HG02970 (cell line): ENCODE measurements at regions not wholly inside any gene's neighbourhood (a gene's known extent, or its start where the extent isn't known, plus 50 kb on each side); places are given as distances from the start of the nearest gene placed in this dataset.

Experiments
- ATAC-seq: cut with Tn5 transposase; IDR thresholded peaks from one replicate; pipeline ENCODE4 v1.9.1; 2021; ENCODE audit warnings: mild to moderate bottlenecking, moderate library complexity, moderate number of reproducible peaks; ENCODE audit not compliant: unreplicated experiment, low FRiP score

DNA sequence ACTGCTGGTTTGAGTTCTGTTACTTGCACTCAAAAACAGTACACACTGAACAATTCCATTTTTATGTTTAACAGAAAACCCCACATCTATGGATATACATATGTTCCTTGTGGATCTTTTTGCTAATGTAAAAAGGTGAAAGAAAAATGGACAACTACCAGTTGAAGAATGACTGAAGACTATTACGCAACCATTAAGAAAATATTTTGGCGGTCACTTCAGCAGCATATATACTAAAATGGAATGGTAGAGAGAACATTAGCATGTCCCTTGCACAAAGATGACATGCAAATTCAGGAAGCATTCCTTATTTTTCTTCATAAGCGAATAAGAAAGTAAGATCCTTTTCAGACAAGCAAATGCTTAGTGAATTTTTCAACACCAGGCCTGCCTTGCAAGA, 84.6 kb upstream of the FMR1 start:
- ATAC-seq = no peak

- ATAC-seq = no peak
Measured at GRCh38 chrX:147828719-147829118, 83.0 kb upstream of the FMR1 start.

GRCh38 chrX:147832707-147833348, 78.9 kb upstream of the FMR1 start:
- peak; percentile 62 for ATAC-seq

DNA sequence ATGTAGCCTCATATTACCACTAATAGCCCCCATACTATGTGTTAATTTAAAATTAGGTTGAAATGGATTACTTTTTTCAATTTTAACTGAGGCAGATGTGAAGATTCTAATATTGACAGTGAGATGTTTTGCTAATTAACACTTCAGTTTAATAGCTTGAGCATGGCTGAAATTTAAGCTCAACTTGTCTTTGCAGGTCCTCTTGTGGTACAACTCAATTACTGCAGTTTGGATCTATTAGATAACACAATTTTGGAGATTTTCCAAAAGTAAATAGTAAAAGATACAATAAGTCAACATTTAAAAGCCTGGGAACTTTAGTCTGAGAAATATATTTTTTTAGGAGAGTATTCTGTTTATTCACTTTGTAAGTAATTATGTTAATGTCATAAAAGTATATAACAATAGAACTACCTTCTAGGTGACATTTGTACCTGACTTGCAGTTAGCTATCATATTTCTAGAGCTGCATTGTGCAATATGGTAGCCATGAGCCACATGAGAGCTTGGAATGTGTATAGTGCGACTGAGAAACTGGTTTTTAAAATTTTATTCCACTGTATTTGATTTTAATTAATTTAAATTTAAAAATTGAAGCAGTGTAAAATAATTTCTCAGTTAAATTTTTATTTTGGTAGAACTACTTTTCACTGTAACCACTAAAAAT, 73.1 kb upstream of the FMR1 start:
- ATAC-seq = no peak

DNA sequence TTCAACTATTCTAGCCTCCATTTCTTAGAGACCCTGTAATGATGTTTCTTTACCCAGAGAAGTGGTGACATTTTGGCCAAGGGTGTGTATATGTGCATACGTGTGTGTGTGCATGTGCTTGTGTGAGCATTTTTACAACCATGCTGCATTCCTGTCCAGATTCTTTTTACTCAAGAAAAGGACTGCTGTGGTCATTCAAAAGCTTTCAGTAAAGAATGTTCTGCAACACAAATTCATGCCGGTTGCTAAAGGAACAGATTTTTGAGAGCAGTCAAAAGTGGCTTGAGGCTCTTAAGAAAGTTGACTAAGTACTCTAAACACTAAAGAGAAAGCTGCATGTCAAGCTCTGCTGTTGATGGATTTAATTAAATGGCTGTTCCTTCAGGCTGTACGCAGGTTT, 65.0 kb upstream of the FMR1 start:
- ATAC-seq = no peak

- no peak for ATAC-seq
Measured at GRCh38 chrX:147847999-147848398, 63.7 kb upstream of the FMR1 start.

- ATAC-seq = no peak
Measured at GRCh38 chrX:147848543-147849443, 62.9 kb upstream of the FMR1 start.

DNA sequence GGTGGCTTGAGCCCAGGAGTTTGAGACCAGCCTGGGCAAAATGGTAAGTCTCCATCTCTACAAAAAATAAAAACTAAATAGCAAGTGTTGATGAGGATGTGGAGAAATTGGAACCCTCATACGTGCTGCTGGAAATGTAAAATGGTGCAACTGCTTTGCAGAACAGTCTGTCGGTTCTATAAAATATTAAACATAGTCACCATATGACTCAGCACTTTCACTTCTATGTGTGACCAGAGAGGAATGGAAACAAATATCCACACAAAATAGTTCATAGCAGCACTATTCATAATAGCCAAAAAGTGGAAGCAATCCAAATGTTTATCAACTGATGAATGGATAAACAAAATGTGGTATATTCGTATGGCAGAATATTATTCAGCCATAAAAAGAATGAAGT, 60.8 kb upstream of the FMR1 start:
- ATAC-seq = peak; percentile 58

DNA sequence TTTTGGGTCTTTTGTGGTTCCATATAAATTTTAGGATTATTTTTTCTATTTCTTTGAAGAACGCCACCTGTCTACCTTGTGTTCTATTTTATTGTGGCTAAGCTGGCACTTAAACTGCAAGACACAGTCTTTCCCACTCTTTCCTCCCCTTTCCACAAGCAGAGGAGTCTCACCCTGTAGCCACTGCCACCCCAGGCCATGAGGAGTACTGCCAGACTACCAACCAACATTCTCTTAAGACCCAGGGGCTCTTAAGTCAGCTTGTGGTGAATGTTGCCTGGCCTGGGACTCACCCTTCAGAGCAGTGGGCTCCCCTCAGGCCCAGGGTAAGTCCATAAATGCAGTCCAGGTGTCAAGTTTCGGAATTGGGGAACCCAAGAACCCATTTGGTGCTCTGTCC, 58.0 kb upstream of the FMR1 start:
- ATAC-seq = no peak

DNA sequence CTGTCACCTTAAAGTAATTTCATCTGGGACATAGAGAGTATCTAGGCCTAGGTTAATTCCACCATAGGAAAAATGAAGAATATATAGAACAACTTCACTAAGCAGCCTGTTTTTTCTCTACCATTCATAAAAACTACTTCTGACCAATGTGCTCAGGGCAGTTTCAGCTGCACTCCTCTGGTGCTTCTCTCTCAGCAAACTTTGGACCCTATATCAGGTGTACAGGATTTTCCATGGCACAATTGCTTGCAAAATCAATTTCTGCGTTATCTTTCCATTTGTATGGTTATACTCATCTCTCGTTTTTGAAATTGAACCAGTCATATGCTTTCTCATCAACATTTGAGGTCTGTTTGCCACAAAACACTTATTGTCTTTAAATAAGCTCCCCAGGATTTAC, 52.1 kb upstream of the FMR1 start:
- no peak for ATAC-seq
